SK-N-SH (cell line): ENCODE measurements at regions not wholly inside any gene's neighbourhood (a gene's known extent, or its start where the extent isn't known, plus 50 kb on each side); places are given as distances from the start of the nearest gene placed in this dataset.

Experiments
- CHD2 ChIP-seq: fragments of 150-350 bp; IDR thresholded peaks from 2 replicates; pipeline ENCODE4 v1.6.1; 2018; ENCODE audit warnings: low read length; ENCODE audit not compliant: partially characterized antibody
- JUND ChIP-seq: IDR thresholded peaks from 2 replicates; pipeline ENCODE4 v1.4.0; 2012
- TF ChIP-seq, protein P1 (sequence below): fragments of 200-600 bp; sonication (generic); IDR thresholded peaks from 2 replicates; pipeline ENCODE4 v1.6.1; 2017; ENCODE audit warnings: antibody characterized with exemption, mild to moderate bottlenecking, moderate library complexity

DNA sequence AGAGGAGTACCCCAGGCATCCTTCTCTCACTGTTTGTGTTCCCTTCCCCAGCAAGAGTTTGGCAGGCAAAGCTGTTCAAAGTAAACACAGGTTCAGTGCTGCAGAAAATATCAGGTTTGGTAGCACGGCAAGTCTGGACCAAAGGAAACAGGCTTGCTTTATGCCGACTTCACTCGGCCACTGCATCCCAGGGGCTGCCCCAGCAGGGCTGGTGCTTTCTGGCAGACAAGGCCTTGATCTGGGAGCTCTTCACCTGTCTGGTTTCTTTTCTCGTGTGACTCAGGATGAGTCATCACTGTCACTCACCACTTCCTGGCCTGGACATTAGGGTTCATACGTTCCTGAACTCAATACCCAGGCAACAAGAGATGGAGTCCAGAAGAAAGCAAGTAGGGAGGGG, 52.6 kb upstream of the NAV2 start:
- TF ChIP-seq, protein P1, sequence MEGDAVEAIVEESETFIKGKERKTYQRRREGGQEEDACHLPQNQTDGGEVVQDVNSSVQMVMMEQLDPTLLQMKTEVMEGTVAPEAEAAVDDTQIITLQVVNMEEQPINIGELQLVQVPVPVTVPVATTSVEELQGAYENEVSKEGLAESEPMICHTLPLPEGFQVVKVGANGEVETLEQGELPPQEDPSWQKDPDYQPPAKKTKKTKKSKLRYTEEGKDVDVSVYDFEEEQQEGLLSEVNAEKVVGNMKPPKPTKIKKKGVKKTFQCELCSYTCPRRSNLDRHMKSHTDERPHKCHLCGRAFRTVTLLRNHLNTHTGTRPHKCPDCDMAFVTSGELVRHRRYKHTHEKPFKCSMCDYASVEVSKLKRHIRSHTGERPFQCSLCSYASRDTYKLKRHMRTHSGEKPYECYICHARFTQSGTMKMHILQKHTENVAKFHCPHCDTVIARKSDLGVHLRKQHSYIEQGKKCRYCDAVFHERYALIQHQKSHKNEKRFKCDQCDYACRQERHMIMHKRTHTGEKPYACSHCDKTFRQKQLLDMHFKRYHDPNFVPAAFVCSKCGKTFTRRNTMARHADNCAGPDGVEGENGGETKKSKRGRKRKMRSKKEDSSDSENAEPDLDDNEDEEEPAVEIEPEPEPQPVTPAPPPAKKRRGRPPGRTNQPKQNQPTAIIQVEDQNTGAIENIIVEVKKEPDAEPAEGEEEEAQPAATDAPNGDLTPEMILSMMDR, result no peak
- TF ChIP-seq JUND (peak; percentile 96), CHD2 (no peak)
